ENCODE measurements at regions not wholly inside any gene's neighbourhood (a gene's known extent, or its start where the extent isn't known, plus 50 kb on each side); places are given as distances from the start of the nearest gene placed in this dataset.

DNA sequence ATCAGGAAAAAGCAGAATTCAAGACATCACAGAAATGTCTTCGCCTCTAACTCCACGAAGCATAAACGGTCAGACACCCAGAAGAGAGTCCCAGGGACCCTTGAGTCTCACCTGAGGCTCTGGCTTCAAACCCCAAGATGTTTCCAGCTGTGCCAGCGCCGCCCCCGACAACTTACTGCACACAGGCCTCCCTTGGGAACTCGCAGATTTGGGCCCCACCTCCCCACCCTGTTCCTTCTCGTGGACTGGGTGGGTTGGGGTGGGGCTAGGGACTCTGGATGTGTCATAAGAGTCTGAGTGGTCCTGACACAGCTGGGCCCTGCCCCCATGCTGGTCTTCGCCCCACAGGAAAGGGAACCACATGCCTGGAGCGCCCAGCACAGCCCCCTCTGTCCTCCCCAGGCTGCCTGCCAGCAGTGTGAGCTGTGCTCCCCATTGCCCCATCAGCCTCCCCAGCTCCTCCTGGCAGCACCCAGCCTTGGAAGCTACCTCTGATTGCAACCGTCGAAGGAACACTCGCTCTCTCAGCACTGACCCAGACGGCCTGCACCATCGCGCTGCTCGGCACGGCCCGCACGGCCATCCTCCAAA, 147.5 kb downstream of the CRYBB2 start:
- no peak for DNase-seq (ENCODE audit: low spot score)

DNA sequence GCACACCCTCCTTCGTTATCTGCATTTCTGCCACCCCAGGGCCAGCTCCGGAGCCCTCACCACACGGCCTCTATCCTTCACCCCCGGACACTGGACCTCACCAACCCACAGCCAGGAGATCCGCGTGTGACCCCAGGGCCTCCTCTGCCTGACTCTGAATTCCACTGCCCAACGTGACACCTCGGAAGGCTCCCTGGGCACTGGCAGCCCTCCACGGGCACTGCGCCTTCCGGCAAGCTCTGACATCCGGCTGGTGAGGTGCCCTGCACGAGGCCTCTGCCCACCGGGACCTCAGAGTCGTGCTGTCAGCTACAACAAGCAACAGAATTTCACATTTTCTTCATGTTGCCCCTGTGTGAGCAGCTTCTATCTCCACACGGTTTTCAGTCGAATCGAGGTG, 148.3 kb downstream of the CRYBB2 start:
- DNase-seq (ENCODE audit: low spot score), result no peak

DNA sequence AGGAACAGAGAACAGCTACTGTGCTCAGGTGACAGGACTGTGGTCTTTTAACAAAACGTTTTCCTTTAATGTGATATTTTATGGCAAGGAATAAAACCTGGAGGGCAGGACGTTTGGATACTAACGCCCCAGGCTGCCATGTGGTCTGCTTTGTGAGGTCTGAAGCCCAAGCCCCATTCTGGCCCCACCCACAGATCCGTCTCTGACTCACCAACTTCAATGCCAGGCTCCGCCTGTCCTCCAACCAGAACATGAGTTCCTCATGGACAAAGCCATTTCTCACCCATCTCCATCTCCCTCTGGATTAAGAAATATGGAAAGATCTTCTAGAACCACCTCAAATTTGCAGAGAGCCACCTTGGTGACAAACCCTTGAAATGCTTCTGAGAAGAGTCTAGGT, 148.8 kb downstream of the CRYBB2 start:
- DNase-seq (ENCODE audit: low spot score), result no peak

DNA sequence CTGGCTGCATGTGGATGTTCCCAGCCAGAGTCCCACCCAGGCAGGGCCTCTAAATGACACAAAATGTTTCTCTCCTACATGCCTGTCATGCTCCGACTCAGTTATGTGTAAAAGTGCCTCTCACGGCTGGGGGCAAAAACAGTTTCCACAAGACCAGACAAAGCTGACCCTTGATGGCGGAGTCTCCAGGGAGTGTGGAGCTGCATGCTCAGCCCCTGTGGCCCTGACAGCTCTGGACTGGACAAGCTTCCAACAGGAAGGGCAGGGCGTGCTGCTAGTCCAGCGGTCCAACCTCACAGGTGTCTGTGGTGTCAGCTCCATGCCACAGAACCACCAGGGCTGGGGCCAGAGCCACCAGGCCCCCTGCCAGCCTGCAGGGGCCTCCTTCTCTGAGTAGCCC, 149.6 kb downstream of the CRYBB2 start:
- DNase-seq (ENCODE audit: low spot score), result no peak

DNA sequence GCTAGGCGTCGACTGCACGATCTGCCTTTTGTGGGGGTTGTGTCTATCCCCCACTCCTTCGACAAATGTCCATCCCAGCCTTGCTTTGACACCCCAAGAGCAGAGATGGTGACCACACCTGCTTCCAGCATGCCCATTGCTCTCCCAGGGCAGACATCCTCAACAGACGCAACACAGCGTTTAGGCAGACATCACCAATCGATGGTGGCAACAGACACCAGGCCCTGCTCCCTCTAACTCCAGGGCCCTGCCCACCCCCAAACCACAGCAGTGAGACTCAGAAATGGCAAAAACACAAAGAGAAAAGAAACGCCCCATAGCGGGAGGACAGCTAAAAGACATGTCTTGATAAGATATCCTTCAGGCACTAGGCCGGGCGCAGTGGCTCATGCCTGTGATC, 150.9 kb downstream of the CRYBB2 start:
- no peak for DNase-seq (ENCODE audit: low spot score)

DNA sequence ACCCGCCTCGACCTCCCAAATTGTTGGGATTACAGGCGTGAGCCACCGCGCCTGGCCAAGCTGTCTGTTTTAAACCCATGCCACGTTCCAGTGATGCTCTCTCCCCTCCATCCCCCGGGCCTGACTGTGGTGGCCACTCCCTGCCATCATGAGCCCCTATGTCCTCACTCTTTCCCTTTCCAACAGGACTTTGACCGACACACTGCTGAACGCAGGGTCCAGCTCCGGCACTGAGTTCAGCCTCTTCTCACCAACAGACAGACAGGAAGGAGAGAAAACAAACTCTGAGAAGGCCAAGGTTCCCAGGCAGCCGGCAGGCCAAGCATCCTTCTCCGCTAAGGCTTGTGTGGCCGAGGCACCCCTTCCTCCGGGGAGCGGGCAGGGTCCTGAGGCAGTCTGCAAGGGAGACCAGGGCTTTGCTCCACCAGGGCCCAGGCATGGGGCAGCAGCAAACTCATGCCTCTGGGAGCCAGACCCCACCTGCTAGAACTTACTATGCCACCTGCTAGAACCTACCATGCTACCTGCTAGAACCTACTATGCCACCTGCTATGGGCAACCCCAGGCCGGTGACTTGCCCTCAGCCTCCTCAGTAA, 152.7 kb downstream of the CRYBB2 start:
- no peak for DNase-seq (ENCODE audit: low spot score)

DNA sequence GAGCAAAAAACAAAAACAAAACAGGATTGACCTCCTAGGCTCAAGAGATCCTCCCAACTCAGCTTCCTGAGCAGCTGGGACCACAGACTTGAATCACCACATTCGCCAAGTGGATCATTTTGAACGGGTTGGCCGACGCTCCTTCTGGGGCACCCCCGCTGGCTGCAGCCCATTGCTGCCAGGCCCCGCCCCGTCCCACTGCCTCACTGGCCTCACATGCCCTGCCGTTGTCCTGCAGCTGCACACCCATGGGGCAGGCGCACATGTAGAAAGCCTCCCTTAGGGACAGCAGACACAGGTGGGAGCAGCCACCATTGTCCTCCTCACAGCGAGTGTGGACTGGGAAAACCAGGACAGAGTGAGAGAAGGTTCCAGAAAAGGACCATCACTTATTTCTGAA, 154.5 kb downstream of the CRYBB2 start:
- no peak for DNase-seq (ENCODE audit: low spot score)

DNA sequence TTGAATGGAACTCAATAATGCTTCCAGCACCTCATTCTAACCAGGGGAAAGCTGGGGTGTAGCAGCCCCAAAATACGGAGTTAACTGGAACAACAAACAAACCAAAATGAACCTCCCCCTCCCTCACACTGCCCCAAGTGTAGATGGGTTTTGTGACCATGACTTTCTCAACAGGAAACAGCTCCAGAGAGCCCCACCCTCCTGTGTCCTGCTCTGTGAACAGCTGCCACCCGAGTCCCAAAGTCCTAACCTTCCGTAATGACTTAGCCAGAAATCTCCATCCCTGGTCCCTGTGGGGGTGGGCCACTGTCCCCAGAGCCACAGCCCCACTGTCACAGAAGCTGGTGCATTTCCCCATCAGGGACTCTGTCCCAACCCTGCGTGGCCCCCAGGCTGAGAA, 155.4 kb downstream of the CRYBB2 start:
- DNase-seq (ENCODE audit: low spot score), result no peak

DNA sequence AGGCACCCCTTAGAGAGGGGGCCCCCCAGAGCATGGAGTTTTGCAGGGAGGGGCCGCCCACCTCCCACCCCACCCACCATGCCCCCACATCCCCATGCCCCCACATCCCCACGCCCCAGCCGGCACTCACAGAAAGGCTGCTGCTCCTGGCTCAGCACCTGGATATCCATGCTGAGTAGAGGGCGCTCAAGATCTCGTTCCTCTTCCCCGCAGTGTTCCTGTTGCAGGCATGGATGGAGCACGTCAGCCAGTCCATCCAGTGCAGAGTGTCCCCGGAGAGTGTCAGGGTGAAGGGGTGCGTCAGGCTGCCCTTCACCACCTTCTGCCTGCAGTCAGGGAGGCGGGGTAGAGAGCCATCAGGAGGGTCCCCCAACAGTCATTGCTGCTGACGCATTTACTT, 156.2 kb downstream of the CRYBB2 start:
- DNase-seq (ENCODE audit: low spot score), result no peak

DNA sequence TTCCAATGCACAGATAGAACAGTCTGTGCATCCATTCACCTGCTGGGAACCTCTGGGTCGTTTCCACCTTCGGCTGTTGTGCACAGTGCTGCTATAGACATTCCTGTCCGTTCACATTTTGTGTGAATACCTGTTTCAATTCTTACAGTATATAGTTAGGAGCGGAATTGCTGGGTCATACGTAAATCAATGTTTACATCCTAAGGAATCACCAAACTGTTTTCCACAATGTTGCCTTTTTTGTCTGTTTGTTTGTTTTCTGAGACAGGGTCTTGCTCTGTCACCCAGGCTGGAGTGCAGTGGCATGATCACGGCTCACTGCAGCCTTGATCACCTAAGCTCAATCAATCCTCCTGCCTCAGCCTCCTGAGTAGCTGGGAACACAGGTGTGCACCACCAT, 158.3 kb downstream of the CRYBB2 start:
- no peak for DNase-seq (ENCODE audit: low spot score)

DNA sequence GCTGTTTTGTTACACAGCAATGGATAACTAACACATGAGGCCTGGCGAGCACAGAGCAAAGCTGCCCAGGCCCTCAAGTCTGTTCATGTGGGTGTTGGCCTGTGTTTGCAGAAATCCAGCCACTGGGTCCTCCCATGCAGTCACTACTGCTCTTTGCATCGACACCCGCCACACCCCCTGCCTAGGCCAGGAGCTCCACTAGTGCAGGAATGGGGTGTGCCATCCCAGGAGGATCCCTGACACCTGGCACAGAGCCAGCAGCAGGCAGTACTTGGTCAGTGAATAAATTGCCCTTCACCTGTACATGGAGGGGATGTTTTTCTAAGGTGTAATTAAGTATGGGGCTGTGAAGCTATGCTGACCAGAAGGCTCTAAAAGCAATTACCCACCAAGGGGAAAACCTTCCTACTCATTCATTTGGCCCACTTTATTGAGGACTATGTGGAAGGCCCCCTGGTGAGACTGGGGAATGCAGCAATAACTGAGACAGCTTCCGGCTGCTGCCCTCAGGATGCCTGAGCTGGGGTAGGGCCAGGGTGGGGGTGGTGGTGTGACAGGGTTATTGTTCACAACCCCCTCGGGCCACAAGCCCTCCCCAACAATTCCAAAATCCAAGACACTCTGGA, 160.8 kb downstream of the CRYBB2 start:
- DNase-seq (ENCODE audit: low spot score), result no peak

DNA sequence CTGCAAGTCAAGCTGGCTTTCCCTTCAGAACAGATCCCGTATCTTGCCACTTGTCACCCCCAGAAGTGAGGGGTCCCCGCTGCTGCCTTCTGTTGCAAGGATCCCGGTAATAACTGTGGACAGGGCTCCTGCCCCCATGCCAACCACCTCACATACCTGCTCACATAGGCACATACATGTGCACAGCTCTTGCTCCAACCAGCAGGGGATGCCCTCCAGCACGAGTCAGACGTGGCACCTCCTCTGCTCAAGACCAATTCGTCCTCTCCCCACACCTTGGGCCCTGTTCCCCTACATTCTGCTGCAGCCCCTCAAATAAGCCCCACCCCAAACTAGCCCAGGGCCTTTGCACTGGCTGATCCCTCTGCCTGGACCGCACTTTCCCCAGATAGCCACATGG, 163.3 kb downstream of the CRYBB2 start:
- DNase-seq (ENCODE audit: low spot score), result no peak

DNA sequence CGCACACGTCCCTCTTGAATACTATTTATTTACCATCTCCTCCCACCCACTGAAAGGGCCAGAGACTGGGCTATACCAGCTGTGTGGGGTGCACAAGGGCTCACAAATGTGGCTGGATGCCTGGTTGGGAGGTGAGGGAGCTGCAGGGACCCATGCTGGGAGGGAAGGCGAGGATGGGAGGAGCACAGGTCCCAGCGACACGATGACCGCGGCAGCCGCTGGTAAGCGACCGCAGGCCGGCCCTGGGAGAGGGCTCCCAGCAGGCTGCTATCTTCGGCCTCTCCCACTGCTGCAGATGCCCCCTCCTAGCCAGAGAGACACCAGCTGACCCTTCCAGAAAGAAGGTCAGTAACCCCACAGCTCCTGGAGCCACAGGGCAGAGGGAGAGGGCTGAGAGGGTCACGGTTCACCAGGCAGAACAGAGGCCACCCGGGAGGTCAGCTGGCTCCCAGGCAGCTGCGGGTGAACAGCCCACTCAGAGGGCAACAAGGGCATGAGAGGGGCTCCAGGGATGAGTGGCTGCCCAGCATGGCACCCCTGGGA, 163.9 kb downstream of the CRYBB2 start:
- DNase-seq (ENCODE audit: low spot score), result no peak

DNA sequence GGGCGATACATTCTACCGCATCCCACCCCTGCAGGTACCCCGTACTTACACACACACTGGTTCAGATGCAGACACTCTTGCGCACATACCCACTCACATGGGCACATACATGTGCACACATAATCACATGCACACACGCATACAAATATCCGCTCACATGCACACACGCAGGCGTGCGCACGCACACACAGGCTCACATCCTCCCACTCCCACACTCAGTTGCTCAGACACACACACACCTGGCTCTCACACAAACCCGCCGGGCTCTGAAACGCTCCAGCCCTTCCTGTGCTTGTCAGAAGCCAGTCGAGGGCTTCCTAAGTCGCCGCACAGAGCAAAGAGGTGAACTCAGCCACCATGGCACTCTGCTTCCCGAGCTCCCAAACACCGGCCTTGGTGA, 164.5 kb downstream of the CRYBB2 start:
- no peak for DNase-seq (ENCODE audit: low spot score)

DNA sequence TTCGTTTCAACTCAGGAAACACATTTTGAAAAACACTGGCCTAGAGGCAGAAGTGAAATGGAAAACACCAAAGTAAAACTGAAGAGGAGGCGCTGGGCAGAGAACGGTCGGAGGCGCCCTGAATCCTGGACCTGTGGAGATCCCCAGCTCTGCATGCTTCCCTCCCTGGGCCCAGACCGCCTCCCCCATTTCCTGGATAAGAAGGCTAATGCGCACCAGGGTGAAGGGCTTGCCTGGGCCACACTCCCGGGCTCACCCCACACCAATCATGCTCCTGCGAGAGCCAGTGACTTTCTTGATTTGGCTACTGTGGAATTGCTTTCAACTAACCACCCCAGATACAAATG, 167.1 kb downstream of the CRYBB2 start:
- no peak for DNase-seq (ENCODE audit: low spot score)

DNA sequence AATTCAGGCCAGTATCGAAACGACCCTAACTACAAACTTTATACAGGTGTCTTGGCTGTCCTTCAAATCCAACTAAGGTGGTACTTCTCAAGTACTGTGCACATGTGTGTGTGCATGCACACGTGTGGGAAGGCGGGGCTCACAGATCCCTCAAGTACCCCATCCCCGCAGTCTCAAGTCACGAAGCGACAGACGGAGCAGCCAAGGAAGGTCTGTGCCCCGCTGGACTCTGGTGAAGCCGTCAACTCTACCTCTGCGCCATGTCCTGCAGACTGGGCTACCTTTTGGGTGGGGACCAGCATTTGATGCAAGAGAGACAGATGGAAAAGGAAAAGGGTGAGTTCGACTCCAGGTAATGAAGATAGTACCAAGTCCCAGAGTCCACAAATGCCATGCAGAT, 169.0 kb downstream of the CRYBB2 start:
- DNase-seq (ENCODE audit: low spot score), result no peak

DNA sequence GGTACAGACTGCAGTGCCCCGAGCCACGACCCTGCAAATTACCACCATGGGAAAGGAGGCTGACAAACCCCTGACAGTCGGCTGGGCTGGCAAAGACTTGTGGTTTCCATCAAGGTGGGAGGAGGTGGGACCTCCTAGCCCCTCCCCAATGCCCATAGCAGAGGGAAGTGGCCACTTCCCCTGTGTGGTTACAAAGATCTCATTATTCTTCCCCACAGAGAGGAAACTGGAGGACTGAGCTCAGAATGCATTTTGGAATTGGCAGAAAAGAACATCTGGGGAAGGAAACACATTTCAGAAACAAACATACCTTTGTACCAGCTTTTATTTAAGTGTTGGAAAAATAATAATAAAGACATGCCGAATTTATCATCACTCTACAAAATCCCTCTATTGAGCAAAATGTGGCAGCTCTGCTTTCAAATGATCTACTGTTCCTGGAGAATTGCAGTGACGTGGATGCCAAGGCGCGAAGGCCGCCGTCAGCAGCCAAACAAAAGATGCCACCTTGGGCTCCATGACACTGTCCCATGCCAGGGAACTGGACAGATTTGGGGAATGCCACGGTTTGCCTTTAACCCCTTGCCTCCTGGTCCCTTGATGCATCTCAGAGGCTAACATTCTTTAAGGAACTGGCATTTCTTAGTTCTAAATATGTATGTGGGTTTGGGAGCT, 169.6 kb downstream of the CRYBB2 start:
- no peak for DNase-seq (ENCODE audit: low spot score)

DNA sequence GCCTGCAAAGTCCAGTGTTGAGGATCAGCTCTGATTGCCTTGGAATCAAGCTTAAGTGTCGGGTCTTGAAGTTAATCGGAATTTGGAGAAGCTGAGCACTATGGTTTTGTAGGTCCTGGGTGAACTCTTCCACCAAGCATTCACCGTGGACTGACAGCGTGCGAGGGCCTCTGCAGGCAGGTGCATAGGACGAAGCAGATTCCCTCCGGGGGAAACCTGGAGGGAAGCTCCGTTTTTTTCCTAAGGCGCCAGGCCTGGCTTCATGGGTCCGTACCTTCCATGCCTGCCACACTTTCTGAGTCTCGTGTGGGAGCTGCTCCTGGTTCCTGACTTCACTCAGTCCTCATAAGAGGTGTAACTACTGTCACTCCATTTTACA, 170.1 kb downstream of the CRYBB2 start:
- DNase-seq (ENCODE audit: low spot score), result no peak

DNA sequence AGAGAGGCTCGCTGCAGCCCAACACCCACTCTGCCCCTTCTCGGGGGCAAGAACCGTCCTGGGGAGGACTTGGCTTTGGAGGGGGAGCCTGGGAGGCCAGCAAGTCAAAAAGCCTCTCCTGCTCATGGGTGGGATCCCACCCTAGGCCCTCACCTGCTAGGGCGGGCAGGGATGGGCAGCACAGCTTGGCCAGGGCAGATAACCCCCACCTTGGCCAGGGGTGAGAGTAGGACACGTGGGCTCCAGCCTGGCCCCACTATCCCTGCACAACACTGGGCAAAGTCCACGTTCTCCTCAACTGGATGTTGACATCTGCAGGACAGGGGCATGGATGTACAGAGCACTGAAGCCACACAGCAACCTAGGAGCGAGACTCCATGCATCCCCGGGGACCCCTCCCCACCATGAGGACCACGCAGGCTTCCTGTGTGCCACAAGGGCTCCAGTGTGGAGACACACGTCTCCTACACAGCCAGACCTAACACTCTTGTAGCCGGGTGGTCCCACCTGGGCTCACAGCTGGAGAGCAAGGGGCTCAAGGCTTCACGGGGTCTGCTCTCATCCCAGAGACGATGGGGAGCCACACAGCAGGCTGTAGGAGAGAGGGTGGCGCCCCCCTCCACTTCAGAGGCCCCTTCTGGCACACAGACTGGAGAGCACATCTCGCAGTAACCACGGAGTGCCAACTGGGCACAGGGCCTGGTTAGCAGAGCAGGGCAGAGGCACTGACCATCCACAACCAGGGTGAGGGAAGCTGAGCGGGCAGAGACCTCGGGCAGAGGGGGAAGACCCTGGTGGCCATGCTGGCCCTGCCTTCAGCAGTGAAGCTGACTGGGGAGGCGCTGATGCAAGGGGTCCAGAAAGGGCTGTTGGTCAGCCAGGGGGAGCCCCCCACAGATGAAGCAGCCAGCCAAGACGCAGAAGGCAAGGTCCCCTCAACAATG, 171.1 kb downstream of the CRYBB2 start:
- DNase-seq (ENCODE audit: low spot score), result no peak

DNA sequence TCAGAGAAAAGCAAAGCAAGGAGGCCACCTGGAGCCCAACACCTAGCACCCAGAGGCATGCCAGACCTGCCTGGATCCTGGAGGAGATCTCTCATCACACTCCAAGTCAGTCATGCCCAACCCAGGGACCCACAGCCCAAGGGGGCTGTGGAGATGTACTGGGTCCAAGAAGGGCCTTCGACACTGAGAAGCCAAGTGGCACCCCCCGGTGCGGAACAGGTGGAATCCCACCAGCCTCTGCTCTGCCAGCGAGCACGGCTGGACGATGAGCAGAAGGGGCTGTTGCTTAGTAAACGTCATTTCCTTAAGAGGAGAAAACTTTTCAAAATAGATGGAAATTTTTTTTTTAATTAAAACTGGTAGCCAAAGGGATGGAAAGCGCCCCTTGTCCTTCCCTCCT, 171.9 kb upstream of the GRK3 start:
- DNase-seq (ENCODE audit: low spot score), result no peak

DNA sequence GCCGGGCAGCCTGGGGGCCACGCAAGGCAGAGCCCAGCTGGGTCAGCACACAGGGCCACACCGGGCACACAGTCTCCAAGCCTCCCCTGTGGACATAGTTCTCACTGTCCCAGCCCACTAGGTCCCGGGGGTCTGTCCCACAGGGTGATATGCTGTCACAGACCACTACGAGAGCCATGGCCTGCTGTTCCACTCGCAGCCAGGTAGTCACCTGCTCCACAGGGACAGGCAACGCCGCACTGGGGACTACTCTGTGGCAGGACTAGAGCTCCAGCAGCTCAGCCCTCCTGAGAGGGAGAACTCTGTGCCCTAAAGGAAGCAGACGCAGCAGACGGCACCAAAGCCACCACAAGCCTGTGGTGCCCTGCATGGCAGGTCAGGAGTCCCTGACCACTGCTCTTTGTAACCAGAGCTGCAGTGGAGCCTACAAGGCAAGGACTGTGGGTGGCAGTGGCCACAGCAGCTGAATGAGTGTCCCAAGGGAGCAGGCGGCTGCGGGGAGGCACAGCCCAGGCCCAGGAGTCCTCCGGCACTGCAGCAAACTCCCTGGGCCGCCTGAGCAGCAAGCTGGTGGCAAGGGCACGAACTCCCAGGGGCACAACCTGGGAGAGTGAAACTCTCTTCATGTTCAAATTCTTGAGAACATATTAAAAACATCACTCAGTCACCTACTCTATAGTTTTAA, 171.2 kb upstream of the GRK3 start:
- no peak for DNase-seq (ENCODE audit: low spot score)

DNA sequence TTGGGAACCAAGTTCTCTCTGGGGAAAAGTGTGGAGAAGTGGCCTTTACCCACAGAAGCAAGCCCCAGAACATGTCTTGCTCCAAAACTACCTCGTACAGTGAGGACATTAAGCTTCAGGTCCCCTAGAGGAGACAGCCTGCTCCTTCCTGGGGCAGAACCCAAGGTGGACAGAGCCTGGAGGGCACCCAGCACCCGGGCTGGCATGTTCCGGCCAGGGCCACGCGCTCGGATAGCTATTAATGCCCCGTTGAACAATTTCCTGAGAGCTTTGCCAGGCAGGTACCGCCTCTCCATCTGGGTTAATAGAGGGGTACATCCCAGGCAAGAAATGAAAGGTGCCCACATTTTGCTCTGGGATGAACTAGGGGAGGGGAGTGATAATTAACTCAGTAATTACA, 169.0 kb upstream of the GRK3 start:
- DNase-seq (ENCODE audit: low spot score), result no peak

Data from kidney capillary endothelial cell (primary cell).